Stimulated activated CD4-positive, alpha-beta T cell treated with anti-CD3 and anti-CD28 coated beads, Interleukin-1b, Interleukin-23, amount 100 ng/mL, for 24 hours (primary cell): ENCODE measurements at regions not wholly inside any gene's neighbourhood (a gene's known extent, or its start where the extent isn't known, plus 50 kb on each side); places are given as distances from the start of the nearest gene placed in this dataset.
A peak's percentile ranks its signal among the peaks of the same experiment; 100 is the strongest.

ENCODE experiments used
- DNase-seq, 4 experiments: peaks; one replicate each; pipeline ENCODE4 v3.0.0-alpha.2; 2020; ENCODE audit warnings: low read depth in 4 of 4, low spot score in 1 of 4

DNA sequence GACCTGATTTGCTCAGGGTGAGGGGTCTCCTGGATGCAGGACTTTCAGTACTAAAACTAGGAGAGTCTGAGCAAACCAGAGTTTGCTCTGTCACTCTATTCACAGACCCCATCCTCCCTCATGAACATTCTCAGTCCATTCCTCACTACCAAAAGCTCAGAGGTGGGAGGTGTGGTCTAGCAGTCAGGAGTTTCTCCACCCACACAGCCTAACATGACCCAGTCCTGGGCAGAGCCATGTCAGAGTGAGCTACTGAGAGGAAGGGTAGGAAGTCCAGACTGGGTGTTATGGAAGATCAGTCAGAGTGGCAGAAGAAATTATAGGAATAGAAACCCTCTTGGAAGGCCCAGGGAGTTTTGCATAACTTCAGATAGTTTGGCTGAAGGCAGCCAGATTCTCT, 113.3 kb upstream of the GRAMD2B start:
- no peak for DNase-seq

DNA sequence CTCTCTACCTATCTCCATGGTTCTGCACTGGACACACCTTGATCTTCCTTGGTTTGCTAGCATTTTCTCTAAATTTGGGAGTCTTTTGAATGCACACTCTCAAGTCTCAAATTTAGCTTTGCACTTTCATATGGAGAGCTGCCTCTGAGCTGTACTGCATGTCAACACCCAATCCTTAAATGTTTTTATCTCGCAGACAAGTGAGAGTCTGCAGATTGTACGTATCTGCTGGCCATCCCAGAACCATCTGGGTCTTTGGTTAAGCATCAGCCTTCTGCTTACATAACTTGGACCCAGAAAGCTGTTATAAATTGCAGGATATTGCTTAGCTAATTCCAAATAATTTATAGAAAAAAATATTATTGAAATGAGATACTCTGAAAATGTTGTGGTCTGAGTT, 111.4 kb upstream of the GRAMD2B start:
- no peak for DNase-seq

DNA sequence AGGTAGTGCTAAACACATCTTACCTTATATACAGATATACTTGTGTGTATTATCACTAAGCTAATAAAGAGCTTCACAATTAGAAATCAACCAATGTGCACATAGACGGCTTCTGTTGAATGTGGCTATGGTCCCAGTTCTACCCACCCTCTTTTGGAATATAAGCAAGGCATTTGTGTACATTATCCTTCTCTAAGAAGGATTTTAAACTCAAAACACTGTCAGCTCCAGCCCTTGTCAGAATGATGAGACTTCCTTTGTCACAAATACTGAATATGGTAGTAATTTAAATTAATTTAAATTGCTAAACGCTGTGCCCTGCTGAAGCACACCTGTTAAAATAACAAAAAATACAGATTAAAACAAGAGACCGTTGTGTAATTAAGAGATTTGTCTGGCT, 107.9 kb upstream of the GRAMD2B start:
- DNase-seq = no peak

DNA sequence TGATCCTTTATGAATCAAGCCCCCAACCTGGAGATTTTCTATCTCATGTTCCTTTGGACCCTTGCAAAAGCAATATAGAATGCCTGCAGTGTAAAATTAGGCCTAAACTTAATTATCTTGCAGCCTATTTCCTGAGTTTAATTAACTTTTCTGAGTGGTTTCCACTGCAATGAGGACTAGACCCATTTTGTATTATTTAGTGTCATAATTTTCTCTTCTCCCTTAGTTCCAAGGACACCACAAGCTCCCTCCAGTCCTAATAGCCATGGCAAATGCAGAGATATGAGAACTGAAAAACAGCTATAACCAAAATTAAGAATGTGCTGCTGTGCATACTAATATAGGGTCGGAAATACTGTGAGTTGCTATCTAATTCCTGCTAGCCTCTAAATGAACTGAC, 90.9 kb upstream of the GRAMD2B start:
- no peak for DNase-seq

DNA sequence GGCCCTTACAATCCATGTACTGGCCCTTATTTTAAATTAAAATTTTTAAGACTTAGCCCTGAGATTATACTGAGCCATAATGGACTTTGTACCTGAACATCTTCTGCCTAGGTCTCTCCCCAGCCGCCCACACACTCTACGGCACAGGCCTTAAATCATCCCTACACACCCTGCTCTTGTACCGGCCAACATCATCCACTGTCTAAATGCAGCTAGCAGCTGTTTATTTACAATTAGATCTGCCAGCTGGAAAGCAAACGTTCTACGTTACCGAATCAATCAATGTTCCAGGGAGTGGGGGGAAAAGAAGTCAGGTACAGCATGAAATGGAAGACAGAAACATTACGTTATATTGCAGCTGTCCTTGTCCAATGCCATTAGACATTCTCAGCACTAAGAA, 88.4 kb upstream of the GRAMD2B start:
- no peak for DNase-seq

DNA sequence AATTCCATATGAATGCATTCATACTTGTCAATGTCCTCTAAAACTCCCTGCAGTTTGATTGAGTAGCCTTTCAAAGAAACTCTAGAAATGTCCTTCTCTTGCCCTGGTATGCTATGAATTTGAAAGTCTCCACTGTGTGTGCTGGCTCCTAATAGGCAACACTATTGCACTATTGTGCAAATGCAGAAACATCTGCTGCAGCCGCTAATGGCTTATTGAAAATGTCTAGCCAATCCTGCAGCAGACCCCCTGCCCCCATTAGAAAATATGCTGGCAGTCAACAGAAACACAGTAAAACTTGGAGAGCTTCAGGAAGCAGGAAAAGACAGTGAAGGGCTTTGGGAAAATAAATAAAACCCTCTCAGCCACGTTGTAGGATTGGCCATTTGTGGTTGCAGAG, 87.3 kb upstream of the GRAMD2B start:
- DNase-seq = no peak

DNA sequence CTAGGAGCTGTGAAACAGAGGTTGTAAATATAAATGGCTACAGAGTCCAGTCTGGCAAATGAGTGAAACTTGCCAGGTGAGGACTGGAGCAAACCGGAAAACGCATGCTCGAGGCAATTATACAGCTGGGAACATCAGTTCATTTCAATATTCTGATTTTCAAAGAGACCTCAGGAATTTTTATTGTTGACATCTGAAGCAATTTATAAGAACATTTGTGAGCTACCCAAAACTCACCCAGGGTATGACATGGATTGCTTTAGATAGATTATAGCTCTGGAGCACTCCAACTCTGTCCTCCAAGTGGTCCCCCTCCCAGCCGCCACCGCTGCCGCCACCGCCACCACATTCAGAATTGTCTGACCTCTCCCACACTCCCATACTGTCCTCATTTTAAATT, 84.6 kb upstream of the GRAMD2B start:
- no peak for DNase-seq

DNA sequence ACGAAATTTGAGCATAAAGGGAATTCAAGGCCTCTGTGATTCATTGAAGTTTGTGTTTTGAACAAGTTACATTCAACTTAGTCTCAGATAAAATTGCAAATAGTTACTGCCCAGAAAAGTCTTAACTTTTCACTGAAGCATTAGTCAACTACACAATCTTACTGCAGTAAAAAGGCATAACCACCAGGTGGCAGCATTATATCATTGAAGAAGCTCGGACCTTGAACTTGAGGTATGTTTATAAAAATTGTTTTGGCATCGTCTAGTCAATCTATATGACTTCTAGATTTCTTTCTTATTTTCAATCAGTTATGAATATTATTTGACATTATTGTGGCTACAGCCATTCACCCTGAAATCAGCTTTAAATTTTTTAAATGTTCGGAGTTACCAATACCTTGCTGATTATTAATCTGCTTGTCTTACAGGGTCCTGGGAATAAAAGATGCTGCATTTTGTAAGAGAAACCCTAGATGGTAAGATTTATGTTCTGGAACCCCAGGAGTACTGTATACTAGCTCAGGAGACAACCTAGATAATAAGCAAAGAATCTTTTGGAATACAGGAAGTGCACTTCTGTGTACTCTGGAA, 83.9 kb upstream of the GRAMD2B start:
- DNase-seq = peak; percentile 20 to 29 (median 22)

DNA sequence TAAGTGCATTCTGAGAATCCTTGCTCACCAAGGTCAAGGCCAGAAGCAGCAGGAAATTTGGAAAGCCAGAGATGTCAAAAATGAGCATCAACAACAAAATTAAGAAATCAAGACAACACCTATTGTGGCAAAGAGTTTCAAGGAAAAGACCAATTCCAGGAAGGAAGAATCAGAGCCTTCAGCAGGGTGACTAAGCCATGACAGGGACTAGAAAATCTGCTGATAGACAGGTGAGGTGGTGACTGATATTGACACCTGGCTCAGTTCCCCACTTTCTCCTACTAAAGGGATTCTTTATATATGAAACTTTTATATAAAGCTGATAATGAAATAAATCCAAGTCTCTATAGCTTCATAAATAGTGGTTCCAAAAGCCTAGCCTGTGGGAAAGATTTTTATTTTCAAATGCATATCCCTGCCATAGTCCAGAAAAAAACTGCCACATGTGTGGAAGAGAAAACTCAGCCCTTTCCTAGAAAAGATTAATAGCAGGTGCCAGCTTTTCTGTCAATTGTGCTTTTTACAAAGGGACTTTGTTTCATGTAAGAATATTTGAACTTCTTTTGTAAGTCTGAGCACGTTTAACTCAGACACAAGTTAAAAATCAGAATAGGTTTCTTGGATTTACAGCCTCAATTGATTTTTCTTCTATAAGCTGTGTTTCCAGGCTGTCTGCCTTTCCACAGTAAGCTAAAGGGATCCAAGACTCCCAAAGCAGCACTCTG, 81.1 kb upstream of the GRAMD2B start:
- no peak for DNase-seq

DNA sequence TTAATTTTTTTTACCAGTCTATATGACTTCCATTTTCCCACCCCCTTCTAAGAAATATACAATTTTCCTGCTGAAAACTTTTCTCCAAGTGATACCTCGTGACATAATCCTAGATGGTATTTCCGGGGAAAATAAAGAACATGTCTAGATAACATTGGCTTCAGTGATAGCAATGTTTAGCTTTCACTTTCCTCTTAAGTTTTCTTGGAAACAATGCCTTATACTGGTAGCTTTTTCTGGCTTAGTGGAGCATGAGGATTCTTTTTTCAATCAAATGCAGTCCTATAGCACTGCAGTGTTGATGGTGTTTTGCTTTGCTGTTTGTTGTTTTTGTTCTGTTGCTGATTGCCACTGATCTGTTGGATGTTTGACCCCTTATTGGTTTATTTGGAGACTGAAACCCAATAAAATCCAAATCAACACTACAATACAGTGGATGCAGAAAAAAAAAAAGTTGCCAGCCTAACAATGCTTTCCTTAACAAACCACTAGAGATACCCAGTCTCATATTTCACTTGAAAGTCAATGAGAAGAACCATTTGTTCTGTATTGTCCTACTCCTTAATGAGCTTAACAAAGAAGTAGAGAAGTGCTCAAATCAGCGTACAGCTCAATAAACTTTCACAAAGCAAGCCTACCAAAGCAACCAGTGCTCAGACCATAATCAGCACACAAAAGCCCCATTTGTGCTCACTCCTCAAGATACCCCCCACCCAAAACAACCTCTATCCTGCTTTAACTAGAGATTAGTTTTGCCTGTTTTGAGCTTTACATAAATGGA, 74.2 kb upstream of the GRAMD2B start:
- no peak for DNase-seq

DNA sequence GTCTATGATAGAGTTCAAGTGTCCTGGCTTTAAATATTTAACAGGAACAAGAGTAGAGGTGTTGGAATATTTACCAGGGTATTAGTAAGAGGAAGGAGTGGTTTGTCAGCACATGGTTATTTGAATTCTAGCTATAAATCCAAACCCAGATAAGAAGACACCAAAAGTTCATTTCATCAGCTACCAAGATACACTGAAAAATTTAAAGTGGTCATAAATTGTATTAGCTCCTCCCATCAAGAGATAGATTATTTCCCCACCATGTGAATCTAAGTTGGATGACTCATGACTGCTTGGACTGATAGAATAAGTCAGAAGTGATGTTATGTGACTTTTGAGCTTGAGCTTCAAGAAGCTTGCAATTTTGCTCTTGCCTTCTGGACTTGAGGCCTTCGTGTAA, 72.1 kb upstream of the GRAMD2B start:
- DNase-seq = no peak

DNA sequence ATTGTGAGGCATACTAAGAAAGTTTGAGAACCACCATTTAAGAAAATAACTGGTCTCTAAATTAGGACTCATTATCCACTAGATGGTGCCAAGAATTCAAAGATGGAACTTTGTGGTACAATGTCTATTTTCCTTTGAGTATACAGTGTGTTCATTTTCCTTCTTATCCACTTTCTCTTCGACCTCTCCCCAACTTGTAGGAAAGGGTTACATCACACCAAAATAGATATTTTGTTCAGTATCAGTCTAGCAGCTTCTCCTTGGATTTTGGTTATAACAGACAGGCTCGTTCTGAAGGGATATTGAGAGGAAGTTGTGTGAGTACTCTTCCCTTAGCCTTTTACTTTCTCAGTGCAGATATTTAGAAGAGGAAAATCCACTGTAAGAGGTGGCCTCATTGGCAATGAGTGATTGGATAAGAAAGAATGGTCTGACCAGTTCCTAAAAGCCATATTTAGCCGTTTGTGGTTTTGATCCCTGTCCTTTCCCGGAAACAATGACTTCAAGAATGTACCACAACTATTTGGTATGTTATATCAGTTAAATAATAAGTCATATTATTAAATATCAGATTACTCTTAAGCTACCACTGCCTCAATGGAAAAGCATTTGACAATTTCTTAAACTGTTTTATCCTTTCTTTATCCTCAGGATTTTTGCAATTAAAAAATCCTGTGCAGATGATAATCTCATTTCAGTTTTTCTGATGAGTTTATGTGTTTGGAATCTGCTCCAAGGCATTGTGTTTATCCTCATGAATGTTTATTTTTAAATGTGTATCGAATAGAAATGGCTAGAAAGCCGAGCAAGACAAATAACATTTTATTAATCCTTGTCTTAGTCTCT, 69.0 kb upstream of the GRAMD2B start:
- DNase-seq = no peak

DNA sequence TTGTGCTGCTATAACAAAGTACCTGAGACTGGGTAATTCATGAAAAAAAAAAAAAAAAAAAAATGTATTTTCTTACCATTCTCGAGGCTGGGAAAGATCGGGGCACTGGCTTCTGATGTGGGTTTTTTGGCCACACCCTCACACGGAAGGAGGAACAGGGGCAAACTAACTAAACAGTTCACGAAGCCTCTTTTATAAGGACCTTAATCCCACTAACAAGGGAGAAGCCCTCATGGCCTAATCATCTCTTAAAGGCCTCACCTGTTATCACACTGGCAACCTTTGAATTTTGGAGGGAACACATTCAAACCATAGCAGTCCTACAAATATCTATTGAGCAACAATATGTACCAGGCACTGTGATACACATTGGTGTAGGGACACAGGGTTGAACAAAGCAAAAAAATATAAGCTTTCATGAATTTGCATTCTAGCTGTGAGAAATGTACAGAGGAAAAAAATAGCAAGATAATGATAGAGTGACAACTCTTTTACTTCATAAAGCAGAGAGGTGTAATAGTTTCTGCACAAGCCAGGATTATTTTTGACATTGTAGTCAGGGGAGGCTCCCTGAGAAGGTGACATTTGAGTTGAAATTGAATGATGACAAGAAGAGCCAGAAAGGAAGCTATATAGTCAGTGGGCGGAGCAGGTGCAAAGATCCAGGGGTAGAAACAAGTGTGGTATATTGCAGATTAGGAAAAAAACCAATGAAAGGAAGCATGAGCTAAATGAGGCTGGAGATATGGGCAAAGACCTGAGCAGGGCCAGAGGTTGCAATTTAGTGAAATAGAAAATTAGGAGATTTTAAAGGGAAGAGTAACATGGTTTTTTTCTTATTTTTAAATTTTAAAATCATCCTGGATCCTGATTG, 68.1 kb upstream of the GRAMD2B start:
- no peak for DNase-seq

DNA sequence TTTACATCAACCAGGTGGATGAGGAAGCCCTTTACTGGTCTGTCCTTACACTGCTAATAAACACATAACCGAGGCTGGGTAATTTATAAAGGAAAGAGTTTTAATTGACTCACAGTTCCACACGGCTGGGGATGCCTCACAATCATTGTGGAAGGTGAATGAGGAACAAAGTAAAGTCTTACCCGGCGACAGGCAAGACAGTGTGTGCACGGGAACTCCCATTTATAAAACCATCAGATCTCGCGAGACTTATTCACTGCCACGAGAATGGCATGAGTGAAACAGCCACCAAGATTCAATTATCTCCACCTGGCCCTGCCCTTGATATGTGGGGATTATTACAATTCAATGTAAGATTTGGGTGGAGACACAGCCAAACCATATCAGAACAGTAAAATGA, 67.3 kb upstream of the GRAMD2B start:
- DNase-seq = no peak

DNA sequence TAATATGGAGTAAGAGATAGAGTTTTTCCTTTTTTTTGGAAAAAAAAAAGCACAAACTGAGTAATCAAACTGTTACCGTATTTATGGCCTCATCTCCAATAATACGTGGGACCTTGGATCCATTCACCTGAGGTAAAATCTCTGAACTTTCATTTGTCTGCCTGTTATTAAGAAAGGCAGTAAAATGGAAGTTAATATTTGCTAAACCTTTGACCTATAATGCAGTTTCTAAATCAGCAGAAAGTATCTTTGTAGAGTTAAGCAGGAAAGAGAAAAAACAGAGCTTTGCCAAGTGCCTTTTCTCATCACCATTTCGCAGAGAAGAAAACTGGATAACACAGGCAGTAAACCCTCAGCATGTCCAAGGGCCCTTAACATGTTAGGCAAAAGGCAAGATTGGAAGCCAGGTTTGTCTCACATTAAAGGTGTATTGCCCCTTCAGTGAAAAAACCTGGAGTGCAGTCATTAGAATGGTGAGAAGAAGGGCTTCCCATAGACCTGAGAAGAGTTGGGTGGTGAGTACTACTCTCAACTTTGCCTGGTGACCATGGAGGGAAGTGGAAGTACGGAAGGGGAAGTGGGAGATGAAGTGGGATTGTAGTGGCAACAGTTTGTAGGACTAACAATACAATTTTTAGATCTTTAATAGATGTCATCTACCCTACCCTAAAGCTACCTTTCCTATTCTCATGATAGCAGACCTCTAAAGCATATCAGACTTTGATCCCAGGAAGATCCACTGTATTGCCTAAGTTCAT, 65.4 kb upstream of the GRAMD2B start:
- DNase-seq = no peak

DNA sequence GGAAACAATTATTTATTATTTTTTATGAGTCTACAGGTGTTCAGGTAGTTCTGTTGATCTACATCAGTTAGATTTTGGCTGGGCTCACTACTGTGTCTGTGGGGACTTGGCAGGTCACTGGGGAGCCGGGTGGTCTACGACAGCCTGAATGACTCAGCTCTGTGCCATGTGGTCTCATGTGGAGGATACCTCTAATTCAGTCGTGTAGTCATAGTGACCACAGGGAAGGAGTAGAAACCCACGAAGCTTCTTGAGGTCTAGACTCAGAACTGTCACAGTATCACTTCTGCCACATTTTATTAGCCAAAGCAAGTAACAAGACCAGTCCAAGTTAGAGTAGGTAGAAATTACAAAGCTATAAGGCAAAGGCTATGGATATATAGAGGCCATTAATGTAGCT, 64.7 kb upstream of the GRAMD2B start:
- DNase-seq = no peak

DNA sequence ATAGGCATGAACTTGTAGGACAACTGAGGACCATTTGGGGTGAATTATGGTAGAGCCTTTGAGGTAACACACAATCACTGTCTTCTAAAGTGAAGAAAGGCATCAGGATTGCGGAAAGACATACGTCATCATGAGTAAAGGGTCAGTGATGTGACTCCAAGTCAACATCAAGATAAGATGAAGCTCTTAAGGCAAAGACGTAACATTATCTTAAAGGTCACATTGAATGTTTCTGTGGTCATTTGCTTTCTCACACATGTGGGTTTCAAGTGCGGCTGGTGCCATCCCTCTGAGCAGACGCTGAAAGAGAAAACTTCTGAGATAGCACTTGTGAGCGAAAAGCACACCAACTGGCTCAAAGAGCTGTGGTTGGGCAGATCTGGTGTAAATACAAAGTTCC, 63.3 kb upstream of the GRAMD2B start:
- DNase-seq = no peak

DNA sequence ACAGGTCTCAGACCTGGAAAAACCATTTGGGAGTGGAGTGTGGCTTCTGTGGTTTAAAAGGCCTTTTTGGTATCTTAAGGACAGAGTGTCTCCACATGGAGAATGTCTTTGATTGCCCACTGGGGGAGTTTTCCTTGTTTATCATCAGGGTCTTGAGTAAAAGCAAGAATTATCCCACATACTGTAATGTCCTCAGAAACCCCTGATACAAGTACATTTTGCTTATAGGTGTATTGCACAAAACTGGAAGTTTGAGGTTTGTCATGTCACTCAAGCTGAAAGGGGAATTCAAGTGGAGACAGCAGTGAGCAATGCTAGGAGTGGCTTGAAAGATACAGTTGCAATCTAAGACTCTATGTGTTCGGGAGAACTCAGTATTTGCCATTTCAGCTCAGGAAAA, 62.7 kb upstream of the GRAMD2B start:
- DNase-seq = no peak

DNA sequence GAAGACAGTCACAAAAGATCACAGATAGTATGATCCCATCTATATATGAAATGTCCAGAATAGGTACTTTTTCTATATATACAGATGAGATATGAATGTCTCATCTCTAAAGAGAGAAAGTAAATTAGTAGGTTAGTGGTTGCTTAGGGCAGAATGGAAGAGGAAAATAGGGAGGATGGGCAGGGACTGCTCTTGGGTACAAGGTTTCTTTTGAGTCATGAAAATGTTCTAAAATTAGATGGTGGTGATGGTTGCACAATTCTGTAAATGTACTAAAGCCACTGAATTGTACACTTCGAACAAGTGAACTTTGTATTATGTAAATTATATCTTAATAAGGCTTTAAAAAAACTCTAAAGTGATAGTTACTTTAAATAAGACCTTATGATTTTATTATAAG, 59.6 kb upstream of the GRAMD2B start:
- no peak for DNase-seq
